ENCODE measurements at regions not wholly inside any gene's neighbourhood (a gene's known extent, or its start where the extent isn't known, plus 50 kb on each side); places are given as distances from the start of the nearest gene placed in this dataset.

DNA sequence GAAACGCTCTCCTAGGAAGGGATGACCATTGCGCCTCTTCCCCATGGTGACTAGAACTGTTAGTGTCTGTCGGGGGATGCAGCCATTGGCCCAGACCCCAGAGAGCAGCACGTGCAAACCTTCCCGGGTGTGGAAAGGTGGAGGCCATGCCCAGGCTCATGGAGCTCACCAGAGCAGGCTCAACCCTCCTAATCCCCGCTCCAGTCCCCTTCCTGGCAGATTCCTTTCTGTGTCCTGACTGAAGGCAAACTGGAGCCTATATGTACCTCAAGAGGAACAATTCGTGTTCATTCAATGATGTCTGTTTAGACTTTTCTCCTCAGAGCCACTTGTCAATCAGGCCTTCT, 94.4 kb downstream of the RHOB start:
- TF ChIP-seq EGR1 (IDR thresholded peaks at IDR 0.05) (no peak), EP300 (IDR thresholded peaks at IDR 0.05; ENCODE audit: borderline replicate concordance) (no peak), ZBTB7A (IDR thresholded peaks at IDR 0.05; ENCODE audit: low read depth) (no peak), RAD21 (IDR thresholded peaks at IDR 0.05; ENCODE audit: low read depth) (no peak), YY1 (IDR thresholded peaks at IDR 0.05; ENCODE audit: low read depth) (no peak), CEBPB (IDR thresholded peaks at IDR 0.05) (no peak), FOXM1 (IDR thresholded peaks at IDR 0.05; ENCODE audit: borderline replicate concordance, low read depth) (no peak)
- TF ChIP-seq, protein P1, sequence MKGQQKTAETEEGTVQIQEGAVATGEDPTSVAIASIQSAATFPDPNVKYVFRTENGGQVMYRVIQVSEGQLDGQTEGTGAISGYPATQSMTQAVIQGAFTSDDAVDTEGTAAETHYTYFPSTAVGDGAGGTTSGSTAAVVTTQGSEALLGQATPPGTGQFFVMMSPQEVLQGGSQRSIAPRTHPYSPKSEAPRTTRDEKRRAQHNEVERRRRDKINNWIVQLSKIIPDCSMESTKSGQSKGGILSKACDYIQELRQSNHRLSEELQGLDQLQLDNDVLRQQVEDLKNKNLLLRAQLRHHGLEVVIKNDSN (IDR thresholded peaks at IDR 0.05): no peak
- TF ChIP-seq, protein P2, sequence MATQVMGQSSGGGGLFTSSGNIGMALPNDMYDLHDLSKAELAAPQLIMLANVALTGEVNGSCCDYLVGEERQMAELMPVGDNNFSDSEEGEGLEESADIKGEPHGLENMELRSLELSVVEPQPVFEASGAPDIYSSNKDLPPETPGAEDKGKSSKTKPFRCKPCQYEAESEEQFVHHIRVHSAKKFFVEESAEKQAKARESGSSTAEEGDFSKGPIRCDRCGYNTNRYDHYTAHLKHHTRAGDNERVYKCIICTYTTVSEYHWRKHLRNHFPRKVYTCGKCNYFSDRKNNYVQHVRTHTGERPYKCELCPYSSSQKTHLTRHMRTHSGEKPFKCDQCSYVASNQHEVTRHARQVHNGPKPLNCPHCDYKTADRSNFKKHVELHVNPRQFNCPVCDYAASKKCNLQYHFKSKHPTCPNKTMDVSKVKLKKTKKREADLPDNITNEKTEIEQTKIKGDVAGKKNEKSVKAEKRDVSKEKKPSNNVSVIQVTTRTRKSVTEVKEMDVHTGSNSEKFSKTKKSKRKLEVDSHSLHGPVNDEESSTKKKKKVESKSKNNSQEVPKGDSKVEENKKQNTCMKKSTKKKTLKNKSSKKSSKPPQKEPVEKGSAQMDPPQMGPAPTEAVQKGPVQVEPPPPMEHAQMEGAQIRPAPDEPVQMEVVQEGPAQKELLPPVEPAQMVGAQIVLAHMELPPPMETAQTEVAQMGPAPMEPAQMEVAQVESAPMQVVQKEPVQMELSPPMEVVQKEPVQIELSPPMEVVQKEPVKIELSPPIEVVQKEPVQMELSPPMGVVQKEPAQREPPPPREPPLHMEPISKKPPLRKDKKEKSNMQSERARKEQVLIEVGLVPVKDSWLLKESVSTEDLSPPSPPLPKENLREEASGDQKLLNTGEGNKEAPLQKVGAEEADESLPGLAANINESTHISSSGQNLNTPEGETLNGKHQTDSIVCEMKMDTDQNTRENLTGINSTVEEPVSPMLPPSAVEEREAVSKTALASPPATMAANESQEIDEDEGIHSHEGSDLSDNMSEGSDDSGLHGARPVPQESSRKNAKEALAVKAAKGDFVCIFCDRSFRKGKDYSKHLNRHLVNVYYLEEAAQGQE (IDR thresholded peaks at IDR 0.05; ENCODE audit: low read depth): no peak

DNA sequence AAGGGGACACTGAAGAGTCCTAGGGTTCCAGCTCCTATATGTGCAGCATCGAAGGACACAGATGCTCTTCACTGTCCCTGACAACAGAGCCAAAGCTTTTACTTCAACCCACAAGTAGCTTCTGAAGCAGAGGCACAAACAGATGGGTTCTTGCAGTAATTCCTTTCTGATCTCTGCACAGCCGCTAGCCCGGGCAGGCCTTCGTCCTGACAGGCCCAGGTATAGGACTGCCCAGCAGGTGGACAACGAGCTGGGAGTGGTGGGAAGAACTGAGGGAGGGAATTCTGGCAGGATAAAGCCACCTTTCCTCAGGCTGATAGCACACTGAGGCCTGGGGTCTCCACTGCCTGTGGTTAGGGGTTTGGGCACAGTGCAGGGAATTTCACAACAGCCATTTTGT, 94.8 kb downstream of the RHOB start:
- TF ChIP-seq, protein P2 (IDR thresholded peaks at IDR 0.05; ENCODE audit: low read depth): no peak
- no peak for TF ChIP-seq TAF1 (IDR thresholded peaks at IDR 0.05; ENCODE audit: low read depth)
- TF ChIP-seq CEBPB (IDR thresholded peaks at IDR 0.05): no peak
- no peak for TF ChIP-seq TEAD4 (IDR thresholded peaks at IDR 0.05)
- TF ChIP-seq NFIC (IDR thresholded peaks at IDR 0.05): no peak
- TF ChIP-seq YY1 (IDR thresholded peaks at IDR 0.05; ENCODE audit: low read depth): no peak
- no peak for TF ChIP-seq TCF12 (IDR thresholded peaks at IDR 0.05; ENCODE audit: low read depth)
- TF ChIP-seq CREB1 (IDR thresholded peaks at IDR 0.05; ENCODE audit: low read depth): no peak
- TF ChIP-seq FOXM1 (IDR thresholded peaks at IDR 0.05; ENCODE audit: borderline replicate concordance, low read depth): no peak
- TF ChIP-seq, protein P3, sequence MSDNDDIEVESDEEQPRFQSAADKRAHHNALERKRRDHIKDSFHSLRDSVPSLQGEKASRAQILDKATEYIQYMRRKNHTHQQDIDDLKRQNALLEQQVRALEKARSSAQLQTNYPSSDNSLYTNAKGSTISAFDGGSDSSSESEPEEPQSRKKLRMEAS (IDR thresholded peaks at IDR 0.05): no peak
- TF ChIP-seq RAD21 (IDR thresholded peaks at IDR 0.05; ENCODE audit: low read depth): no peak
- TF ChIP-seq, protein P1 (IDR thresholded peaks at IDR 0.05): no peak
- TF ChIP-seq EGR1 (IDR thresholded peaks at IDR 0.05): no peak

DNA sequence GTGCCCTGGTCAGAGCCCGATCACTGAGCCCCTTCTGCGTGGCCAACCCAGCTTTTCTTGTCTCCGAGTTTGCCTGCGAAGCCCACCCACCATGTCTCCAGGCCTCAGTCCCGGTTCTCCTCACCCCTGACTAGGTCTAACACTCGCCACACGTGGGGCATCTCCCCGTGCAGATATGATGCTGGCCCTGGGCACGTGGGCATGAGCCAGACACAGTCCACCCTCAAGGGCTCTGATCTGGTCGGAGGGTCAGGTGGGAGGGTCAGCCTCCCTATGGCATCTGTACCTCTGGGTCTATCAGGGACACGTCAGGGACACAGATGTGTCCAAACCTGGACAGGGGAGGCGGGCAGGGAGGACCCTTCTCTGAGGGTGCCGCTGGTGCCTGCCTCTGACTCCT, 95.4 kb downstream of the RHOB start:
- no peak for TF ChIP-seq YY1 (IDR thresholded peaks at IDR 0.05; ENCODE audit: low read depth)
- TF ChIP-seq EP300 (IDR thresholded peaks at IDR 0.05; ENCODE audit: borderline replicate concordance): no peak
- no peak for TF ChIP-seq CEBPB (IDR thresholded peaks at IDR 0.05)
- TF ChIP-seq TAF1 (IDR thresholded peaks at IDR 0.05; ENCODE audit: low read depth): no peak
- TF ChIP-seq EGR1 (IDR thresholded peaks at IDR 0.05): no peak
- TF ChIP-seq CREB1 (IDR thresholded peaks at IDR 0.05; ENCODE audit: low read depth): no peak
- no peak for TF ChIP-seq TCF12 (IDR thresholded peaks at IDR 0.05; ENCODE audit: low read depth)
- no peak for TF ChIP-seq ZBTB7A (IDR thresholded peaks at IDR 0.05; ENCODE audit: low read depth)
- TF ChIP-seq NFIC (IDR thresholded peaks at IDR 0.05): no peak
- TF ChIP-seq, protein P3 (IDR thresholded peaks at IDR 0.05): no peak
- TF ChIP-seq, protein P1 (IDR thresholded peaks at IDR 0.05): no peak
- TF ChIP-seq, protein P2 (IDR thresholded peaks at IDR 0.05; ENCODE audit: low read depth): no peak

DNA sequence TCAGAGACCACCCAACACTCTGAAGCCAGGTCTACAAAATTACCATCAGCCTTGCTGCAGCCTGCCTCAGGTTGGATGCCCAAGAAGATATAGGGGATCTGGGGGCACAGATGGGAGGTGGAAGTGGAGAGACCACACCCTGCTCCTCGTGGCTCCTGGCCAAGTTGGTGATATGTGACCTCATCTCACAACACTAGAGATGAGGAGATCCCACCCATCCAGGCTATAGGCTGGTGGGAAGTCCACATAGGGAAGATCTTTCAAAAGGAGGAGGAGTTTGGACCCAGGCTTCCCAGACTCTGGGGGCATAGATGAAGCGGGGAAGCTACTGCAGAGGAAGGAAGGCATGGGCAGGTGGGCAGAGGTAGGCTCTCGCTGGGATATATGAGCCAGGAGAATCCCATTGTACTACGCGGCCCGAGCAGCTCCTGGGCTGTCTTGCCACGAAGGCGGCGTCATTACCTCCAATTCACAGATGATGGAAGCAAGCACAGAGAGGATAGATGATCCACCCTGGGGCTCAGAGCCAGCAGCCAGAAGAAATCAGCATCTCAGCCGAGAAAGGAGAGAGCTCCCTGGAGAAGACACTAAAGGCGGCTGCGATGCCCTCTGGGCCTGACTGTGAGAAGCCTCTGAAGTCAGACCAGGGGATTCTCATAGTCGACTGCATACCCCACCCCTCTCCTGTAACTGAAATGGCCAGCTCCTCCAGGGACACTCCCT, 96.0 kb downstream of the RHOB start:
- TF ChIP-seq CEBPB (IDR thresholded peaks at IDR 0.05) (no peak), ZBTB7A (IDR thresholded peaks at IDR 0.05; ENCODE audit: low read depth) (no peak), TCF12 (IDR thresholded peaks at IDR 0.05; ENCODE audit: low read depth) (no peak), RAD21 (IDR thresholded peaks at IDR 0.05; ENCODE audit: low read depth) (no peak)
- TF ChIP-seq, protein P1 (IDR thresholded peaks at IDR 0.05): no peak
